ENCODE measurements at regions not wholly inside any gene's neighbourhood (a gene's known extent, or its start where the extent isn't known, plus 50 kb on each side); places are given as distances from the start of the nearest gene placed in this dataset.

- TF ChIP-seq CTCF (IDR thresholded peaks at IDR 0.05): no peak
- no peak for TF ChIP-seq POLR2A (IDR thresholded peaks at IDR 0.05)
Observed at GRCh38 chr2:145343287-145343686, 823.4 kb upstream of the ZEB2 start.

All from Peyer's patch (tissue), 4 donors.